ENCODE measurements at regions not wholly inside any gene's neighbourhood (a gene's known extent, or its start where the extent isn't known, plus 50 kb on each side); places are given as distances from the start of the nearest gene placed in this dataset.

DNA sequence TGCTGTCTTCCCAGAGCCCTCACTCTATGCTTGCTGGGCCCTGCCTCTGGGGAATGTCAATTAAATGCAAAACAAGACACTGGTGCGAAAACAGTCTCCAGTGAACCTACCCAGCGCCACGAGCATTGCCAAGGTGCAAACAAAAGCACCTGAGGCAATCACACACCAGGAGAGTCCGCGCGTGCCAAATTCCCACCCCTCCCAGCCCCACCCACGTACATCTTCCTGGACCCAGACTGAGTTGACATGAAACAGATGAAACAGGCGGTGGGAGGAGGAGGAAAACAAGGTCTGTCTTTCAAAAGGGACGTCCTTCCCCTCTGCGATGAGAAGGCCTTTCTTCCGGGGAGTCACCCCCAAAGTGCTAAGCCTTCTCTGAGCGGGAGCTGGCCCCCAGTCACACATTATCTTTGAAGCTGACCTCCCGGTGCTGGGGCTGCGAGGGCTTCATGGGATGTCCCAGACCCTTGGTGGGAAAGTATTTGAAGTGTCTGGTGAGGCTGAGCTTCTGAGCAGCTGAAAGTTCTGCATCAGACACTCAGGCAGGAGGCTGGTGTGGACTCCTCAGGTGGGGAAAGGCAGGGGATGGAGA lies 200.4 kb downstream of the AXIN2 start:
- TF ChIP-seq TAF1 (IDR thresholded peaks at IDR 0.05; ENCODE audit: low read depth, low read length) (no peak), POU2F2 (IDR thresholded peaks at IDR 0.05; ENCODE audit: low read depth, low read length) (no peak), POLR2A (IDR thresholded peaks at IDR 0.05; ENCODE audit: low read depth, low read length) (no peak)

Data from GM12891 (cell line).